ENCODE measurements at regions not wholly inside any gene's neighbourhood (a gene's known extent, or its start where the extent isn't known, plus 50 kb on each side); places are given as distances from the start of the nearest gene placed in this dataset.

DNA sequence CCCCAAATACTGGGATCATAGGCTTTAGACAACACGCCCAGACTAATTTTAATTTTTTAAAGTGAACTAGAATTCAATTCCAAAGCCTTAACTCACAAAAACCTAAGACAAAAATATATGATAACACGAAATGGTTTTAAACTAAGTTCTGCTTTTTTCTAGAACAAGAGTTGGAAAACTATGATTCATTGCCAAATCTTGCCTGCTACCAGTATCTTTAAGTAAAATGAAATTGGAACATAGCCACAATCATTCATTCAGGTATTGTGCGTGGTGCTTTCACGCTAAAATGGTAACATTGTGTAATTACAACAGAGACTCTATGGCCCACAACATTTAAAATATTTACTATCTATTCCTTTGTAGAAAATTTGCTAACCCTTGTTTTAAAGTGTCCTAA is 488.0 kb upstream of the ZNF385D start:
- no peaks in the 10 kb centered on the region for H3K36me3 ChIP-seq (ENCODE audit: control insufficient read depth, insufficient read depth, low read length)
- no peak overlapping the region for H3K4me3 Mint-ChIP-seq
- no peaks in the 10 kb centered on the region for H3K4me1 ChIP-seq (ENCODE audit: control insufficient read depth, insufficient read depth, low read length)
- no peaks in the 10 kb centered on the region for H3K27me3 Mint-ChIP-seq (ENCODE audit: low read depth in 2 of 2)
- DNase-seq (no peak), ATAC-seq (no peak)
- H3K27ac Mint-ChIP-seq, result no peak overlapping the region
- WGBS (ENCODE audit: insufficient coverage), result 73% methylated on average over 4 of the region's 4 CpGs
- no peaks in the 10 kb centered on the region for H3K27me3 ChIP-seq (ENCODE audit: control insufficient read depth, insufficient read depth, low read length)
- no peaks in the 10 kb centered on the region for H3K9me3 ChIP-seq (ENCODE audit: control insufficient read depth, insufficient read depth, low read length)
- H3K4me3 ChIP-seq (ENCODE audit: low read length), result no peak overlapping the region
- peaks cover 9 to 10% of the 10 kb centered on the region in 2 donors for H3K9me3 Mint-ChIP-seq
- TF ChIP-seq, protein P1, sequence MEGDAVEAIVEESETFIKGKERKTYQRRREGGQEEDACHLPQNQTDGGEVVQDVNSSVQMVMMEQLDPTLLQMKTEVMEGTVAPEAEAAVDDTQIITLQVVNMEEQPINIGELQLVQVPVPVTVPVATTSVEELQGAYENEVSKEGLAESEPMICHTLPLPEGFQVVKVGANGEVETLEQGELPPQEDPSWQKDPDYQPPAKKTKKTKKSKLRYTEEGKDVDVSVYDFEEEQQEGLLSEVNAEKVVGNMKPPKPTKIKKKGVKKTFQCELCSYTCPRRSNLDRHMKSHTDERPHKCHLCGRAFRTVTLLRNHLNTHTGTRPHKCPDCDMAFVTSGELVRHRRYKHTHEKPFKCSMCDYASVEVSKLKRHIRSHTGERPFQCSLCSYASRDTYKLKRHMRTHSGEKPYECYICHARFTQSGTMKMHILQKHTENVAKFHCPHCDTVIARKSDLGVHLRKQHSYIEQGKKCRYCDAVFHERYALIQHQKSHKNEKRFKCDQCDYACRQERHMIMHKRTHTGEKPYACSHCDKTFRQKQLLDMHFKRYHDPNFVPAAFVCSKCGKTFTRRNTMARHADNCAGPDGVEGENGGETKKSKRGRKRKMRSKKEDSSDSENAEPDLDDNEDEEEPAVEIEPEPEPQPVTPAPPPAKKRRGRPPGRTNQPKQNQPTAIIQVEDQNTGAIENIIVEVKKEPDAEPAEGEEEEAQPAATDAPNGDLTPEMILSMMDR (IDR thresholded peaks at IDR 0.05), result no peak
- H3K4me1 Mint-ChIP-seq, result no peaks in the 10 kb centered on the region
- intact Hi-C loops (cut with micrococcal nuclease), result no loop called here
- no peaks in the 10 kb centered on the region for H3K36me3 Mint-ChIP-seq
- H3K27ac ChIP-seq (ENCODE audit: low read length), result no peak overlapping the region

DNA sequence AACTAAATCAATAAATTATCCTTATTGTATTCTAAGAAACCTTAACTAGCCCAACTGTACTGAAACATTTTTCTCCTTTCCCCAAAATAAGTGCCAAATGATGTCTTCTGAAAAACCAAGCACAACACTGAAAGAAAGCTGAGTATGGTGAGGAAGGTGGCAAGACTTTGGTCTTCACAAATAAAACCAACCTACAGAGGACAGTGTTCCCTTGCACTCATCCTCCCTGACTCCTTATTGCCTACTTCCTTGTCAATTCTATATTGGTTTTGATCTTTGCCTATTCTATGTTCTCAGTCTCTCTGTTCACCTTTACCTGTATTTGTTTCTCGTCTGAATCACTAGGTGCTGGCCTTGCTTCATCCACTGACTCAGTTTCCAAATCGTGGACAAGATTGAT is 490.1 kb upstream of the ZNF385D start:
- Histone ChIP-seq H3K27ac (ENCODE audit: low read length) (no peak overlapping the region), H3K4me3 (ENCODE audit: low read length) (no peak overlapping the region), H3K9me3 (ENCODE audit: control insufficient read depth, insufficient read depth, low read length) (no peaks in the 10 kb centered on the region), H3K36me3 (ENCODE audit: control insufficient read depth, insufficient read depth, low read length) (no peaks in the 10 kb centered on the region), H3K4me1 (ENCODE audit: control insufficient read depth, insufficient read depth, low read length) (no peaks in the 10 kb centered on the region), H3K27me3 (ENCODE audit: control insufficient read depth, insufficient read depth, low read length) (no peaks in the 10 kb centered on the region)
- no peak for ATAC-seq
- no peaks in the 10 kb centered on the region for H3K27me3 Mint-ChIP-seq (ENCODE audit: low read depth in 2 of 2)
- no peaks in the 10 kb centered on the region for H3K4me1 Mint-ChIP-seq
- TF ChIP-seq, protein P1 (IDR thresholded peaks at IDR 0.05), result no peak
- H3K27ac Mint-ChIP-seq, result no peak overlapping the region
- no peak for DNase-seq
- no peak overlapping the region for H3K4me3 Mint-ChIP-seq
- H3K9me3 Mint-ChIP-seq, result peaks cover 8 to 10% of the 10 kb centered on the region in 2 donors
- no peaks in the 10 kb centered on the region for H3K36me3 Mint-ChIP-seq
- intact Hi-C loops (cut with micrococcal nuclease), result no loop called here
- 93% methylated on average over 2 of the region's 2 CpGs for WGBS (ENCODE audit: insufficient coverage)

DNA sequence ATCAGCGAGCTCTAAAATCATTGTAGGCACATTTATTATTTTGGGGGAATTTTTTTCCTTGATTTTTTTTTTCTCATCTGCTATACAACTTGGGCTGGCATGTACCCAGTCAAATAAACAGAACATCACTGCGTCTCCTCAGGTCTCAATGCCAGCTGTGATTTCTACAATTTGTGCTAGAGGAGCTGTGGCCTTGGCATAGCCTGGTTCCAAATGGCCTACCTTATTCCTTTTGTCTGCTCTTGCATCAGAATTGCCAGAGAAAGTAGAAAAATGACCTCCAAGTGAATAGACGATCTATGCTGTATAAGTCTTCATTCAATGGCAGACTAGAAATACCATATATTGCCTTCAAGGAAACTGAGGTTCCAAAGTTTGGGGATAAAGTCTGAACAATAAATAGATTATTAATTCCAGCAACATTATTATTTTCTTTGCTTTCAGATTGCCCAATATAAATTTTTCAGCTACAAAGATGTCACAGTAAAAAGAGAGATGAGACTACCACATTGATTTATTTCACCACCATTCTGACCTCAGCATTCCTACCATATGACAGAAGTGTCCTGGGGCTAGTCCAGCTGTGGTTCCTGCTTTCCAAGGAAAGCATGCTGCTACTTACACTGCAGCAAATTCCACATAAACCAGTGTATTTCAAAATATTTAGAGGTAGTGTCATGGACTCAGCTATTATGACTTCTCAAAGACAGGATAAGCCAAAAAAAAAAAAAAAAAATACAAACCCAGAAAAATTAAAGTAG is 493.9 kb upstream of the ZNF385D start:
- 88% methylated on average over 2 of the region's 3 CpGs for WGBS (ENCODE audit: insufficient coverage)

More for the DNA sequence above, 493.9 kb upstream of the ZNF385D start:
- no peaks in the 10 kb centered on the region for H3K4me1 ChIP-seq (ENCODE audit: control insufficient read depth, insufficient read depth, low read length)
- no peak overlapping the region for H3K27ac ChIP-seq (ENCODE audit: low read length)
- H3K27me3 Mint-ChIP-seq (ENCODE audit: low read depth in 2 of 2), result no peaks in the 10 kb centered on the region
- TF ChIP-seq, protein P1 (IDR thresholded peaks at IDR 0.05), result no peak
- no peaks in the 10 kb centered on the region for H3K27me3 ChIP-seq (ENCODE audit: control insufficient read depth, insufficient read depth, low read length)
- H3K4me1 Mint-ChIP-seq, result no peaks in the 10 kb centered on the region
- no peaks in the 10 kb centered on the region for H3K9me3 ChIP-seq (ENCODE audit: control insufficient read depth, insufficient read depth, low read length)
- no peak overlapping the region for H3K4me3 Mint-ChIP-seq
- no peaks in the 10 kb centered on the region for H3K36me3 ChIP-seq (ENCODE audit: control insufficient read depth, insufficient read depth, low read length)
- H3K9me3 Mint-ChIP-seq, result peaks cover 10 to 11% of the 10 kb centered on the region in 2 donors
- H3K4me3 ChIP-seq (ENCODE audit: low read length), result no peak overlapping the region
- no peak overlapping the region for H3K27ac Mint-ChIP-seq
- ATAC-seq, result no peak
- intact Hi-C loops (cut with micrococcal nuclease), result no loop called here
- no peaks in the 10 kb centered on the region for H3K36me3 Mint-ChIP-seq
- DNase-seq, result no peak
